ENCODE measurements at regions not wholly inside any gene's neighbourhood (a gene's known extent, or its start where the extent isn't known, plus 50 kb on each side); places are given as distances from the start of the nearest gene placed in this dataset.

- TF ChIP-seq CTCF (conservative IDR thresholded peaks at IDR 0.05; ENCODE audit: low read depth, low read length) = no peak
- H3K4me3 ChIP-seq (ENCODE audit: low read depth, low read length) = no peak overlapping the region
- DNase-seq (ENCODE audit: low read depth) = no peak
Observed at GRCh38 chr2:41626936-41627335, 420.9 kb upstream of the PKDCC start.

- no peak for TF ChIP-seq CTCF (conservative IDR thresholded peaks at IDR 0.05; ENCODE audit: low read depth, low read length)
- no peak for DNase-seq (ENCODE audit: low read depth)
- no peak overlapping the region for H3K4me3 ChIP-seq (ENCODE audit: low read depth, low read length)
Observed at GRCh38 chr2:41634686-41635085, 413.1 kb upstream of the PKDCC start.

GRCh38 chr2:41644936-41645335, 402.9 kb upstream of the PKDCC start:
- H3K4me3 ChIP-seq (ENCODE audit: low read depth, low read length) = no peak overlapping the region
- no peak for DNase-seq (ENCODE audit: low read depth)
- TF ChIP-seq CTCF (conservative IDR thresholded peaks at IDR 0.05; ENCODE audit: low read depth, low read length) = no peak

- no peak overlapping the region for H3K4me3 ChIP-seq (ENCODE audit: low read depth, low read length)
- no peak for TF ChIP-seq CTCF (conservative IDR thresholded peaks at IDR 0.05; ENCODE audit: low read depth, low read length)
- DNase-seq (ENCODE audit: low read depth) = no peak
Observed at GRCh38 chr2:41647468-41648050, 400.3 kb upstream of the PKDCC start.

- H3K4me3 ChIP-seq (ENCODE audit: low read depth, low read length) = no peak overlapping the region
Observed at GRCh38 chr2:41657226-41657625, 390.6 kb upstream of the PKDCC start.

GRCh38 chr2:41659758-41660157, 388.1 kb upstream of the PKDCC start:
- H3K4me3 ChIP-seq (ENCODE audit: low read depth, low read length) = no peak overlapping the region
- TF ChIP-seq CTCF (conservative IDR thresholded peaks at IDR 0.05; ENCODE audit: low read depth, low read length) = no peak
- DNase-seq (ENCODE audit: low read depth) = no peak

More at GRCh38 chr2:41657226-41657625, 390.6 kb upstream of the PKDCC start:
- DNase-seq (ENCODE audit: low read depth) = no peak
- no peak for TF ChIP-seq CTCF (conservative IDR thresholded peaks at IDR 0.05; ENCODE audit: low read depth, low read length)

- no peak overlapping the region for H3K4me3 ChIP-seq (ENCODE audit: low read depth, low read length)
- no peak for TF ChIP-seq CTCF (conservative IDR thresholded peaks at IDR 0.05; ENCODE audit: low read depth, low read length)
- no peak for DNase-seq (ENCODE audit: low read depth)
Observed at GRCh38 chr2:41662461-41662860, 385.4 kb upstream of the PKDCC start.

All from epithelial cell of proximal tubule (primary cell).